ENCODE measurements at regions not wholly inside any gene's neighbourhood (a gene's known extent, or its start where the extent isn't known, plus 50 kb on each side); places are given as distances from the start of the nearest gene placed in this dataset.

DNA sequence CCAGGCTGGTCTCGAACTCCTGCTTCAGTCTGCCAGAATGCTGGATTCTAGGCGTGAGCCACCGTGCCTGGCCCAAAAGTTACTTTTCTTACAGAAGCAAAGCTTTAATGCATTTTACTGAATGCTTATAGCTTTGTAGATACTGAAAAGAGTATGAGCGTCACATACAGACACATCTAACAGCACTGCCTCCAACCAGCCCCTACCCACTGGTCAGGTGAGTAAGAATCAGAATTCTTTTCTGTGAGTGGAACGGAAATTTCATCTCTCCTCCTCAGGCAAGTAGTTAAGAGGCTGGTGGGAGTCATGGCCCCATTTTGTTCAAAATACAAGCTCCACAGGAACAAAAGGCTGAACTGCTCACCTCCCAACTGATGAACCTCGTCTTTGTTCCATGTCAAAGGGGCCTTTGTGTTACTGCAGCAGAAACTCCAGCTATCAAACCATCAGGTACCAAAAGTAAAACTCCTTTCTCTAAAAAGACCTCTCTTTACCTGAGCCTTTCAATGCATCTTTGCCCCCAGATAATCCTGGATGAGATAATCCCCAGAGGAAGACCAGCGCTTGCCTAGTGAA lies 92.4 kb upstream of the RPH3AL start:
- no peak for TF ChIP-seq GATA2 (IDR thresholded peaks at IDR 0.05; ENCODE audit: low read depth, low read length)
- no peak for TF ChIP-seq GATA3 (IDR thresholded peaks at IDR 0.05; ENCODE audit: low read depth, low read length)

Data from SH-SY5Y (cell line).